ENCODE measurements at regions not wholly inside any gene's neighbourhood (a gene's known extent, or its start where the extent isn't known, plus 50 kb on each side); places are given as distances from the start of the nearest gene placed in this dataset.

DNA sequence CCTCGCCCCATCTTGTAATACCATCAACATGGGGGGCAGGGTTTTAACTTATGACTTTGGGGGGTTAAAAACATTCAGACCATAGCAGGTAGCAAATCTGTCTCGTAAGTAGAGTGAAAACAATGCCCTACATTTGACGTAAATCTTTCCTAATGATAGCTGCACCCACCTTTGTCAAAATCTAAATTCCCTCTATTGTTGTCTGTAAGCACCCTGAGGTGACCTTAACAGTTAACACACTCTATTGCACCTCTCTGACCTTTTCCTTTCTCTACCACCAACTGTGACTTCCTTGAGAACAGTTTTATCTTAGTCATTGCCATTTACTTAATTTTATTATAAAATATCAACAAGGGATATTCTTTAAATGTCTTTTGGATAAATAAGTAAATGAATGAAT, 1024.9 kb upstream of the CNTN5 start:
- CTCF ChIA-PET = no interaction called here
- no peak overlapping the region for H3K4me3 ChIP-seq (ENCODE audit: low read depth, low read length)
- POLR2A ChIA-PET = no interaction called here
- TF ChIP-seq, protein P1, sequence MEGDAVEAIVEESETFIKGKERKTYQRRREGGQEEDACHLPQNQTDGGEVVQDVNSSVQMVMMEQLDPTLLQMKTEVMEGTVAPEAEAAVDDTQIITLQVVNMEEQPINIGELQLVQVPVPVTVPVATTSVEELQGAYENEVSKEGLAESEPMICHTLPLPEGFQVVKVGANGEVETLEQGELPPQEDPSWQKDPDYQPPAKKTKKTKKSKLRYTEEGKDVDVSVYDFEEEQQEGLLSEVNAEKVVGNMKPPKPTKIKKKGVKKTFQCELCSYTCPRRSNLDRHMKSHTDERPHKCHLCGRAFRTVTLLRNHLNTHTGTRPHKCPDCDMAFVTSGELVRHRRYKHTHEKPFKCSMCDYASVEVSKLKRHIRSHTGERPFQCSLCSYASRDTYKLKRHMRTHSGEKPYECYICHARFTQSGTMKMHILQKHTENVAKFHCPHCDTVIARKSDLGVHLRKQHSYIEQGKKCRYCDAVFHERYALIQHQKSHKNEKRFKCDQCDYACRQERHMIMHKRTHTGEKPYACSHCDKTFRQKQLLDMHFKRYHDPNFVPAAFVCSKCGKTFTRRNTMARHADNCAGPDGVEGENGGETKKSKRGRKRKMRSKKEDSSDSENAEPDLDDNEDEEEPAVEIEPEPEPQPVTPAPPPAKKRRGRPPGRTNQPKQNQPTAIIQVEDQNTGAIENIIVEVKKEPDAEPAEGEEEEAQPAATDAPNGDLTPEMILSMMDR (IDR thresholded peaks at IDR 0.05; ENCODE audit: insufficient read depth, low read length, missing control alignments) = no peak
- DNase-seq (ENCODE audit: low read depth, low spot score) = no peak

GRCh38 chr11:97996762-97997161, 1024.0 kb upstream of the CNTN5 start:
- H3K4me3 ChIP-seq (ENCODE audit: low read depth, low read length) = no peak overlapping the region
- ChIA-PET CTCF (no interaction called here), POLR2A (no interaction called here)
- TF ChIP-seq, protein P1 (IDR thresholded peaks at IDR 0.05; ENCODE audit: insufficient read depth, low read length, missing control alignments) = no peak
- DNase-seq (ENCODE audit: low read depth, low spot score) = no peak

DNA sequence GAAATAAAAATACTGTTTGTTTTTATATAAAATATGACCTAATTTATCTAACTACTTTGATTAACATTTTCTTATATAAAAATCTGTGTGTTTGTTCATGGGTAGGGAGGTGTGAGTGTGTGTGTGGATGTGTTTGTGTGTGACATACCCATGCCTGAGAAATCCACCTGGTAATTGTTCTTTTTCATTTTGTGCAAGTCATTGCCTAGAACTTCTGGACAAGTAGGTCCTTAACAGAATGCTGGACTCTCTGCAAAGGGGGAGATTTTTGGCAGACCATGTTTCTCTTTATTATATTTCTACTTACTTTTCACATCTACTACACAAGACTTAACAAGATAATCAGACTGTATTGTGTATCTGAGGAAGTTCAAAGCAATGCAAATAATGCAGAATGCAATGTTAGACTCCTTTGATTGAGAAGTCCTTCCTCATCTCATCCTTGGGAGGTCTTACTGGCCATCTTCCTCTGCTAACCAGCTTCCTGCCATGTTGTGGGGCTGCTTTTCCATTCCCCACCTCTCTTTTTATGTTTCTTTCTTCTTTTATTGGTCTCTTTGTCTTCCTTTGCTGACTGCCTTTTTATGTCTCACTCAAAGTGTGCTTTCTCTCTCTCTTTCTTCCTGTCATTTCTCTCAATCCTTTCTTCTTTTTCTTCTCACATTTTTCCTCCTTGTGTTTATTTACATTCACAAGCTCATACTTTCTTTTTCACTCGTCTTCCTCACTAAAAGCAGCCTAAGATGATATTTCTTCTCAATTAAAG, 1017.0 kb upstream of the CNTN5 start:
- TF ChIP-seq, protein P1 (IDR thresholded peaks at IDR 0.05; ENCODE audit: insufficient read depth, low read length, missing control alignments) = no peak
- ChIA-PET CTCF (no interaction called here), POLR2A (no interaction called here)
- no peak overlapping the region for H3K4me3 ChIP-seq (ENCODE audit: low read depth, low read length)
- DNase-seq (ENCODE audit: low read depth, low spot score) = no peak

- ChIA-PET CTCF (no interaction called here), POLR2A (no interaction called here)
- TF ChIP-seq, protein P1 (IDR thresholded peaks at IDR 0.05; ENCODE audit: insufficient read depth, low read length, missing control alignments) = no peak
- H3K4me3 ChIP-seq (ENCODE audit: low read depth, low read length) = no peak overlapping the region
- DNase-seq (ENCODE audit: low read depth, low spot score) = no peak
These were observed 1013.7 kb upstream of the CNTN5 start for GRCh38 chr11:98007072-98007471.

GRCh38 chr11:98027652-98028051, 993.1 kb upstream of the CNTN5 start:
- TF ChIP-seq, protein P1 (IDR thresholded peaks at IDR 0.05; ENCODE audit: insufficient read depth, low read length, missing control alignments) = no peak
- no peak overlapping the region for H3K4me3 ChIP-seq (ENCODE audit: low read depth, low read length)
- ChIA-PET POLR2A (no interaction called here), CTCF (no interaction called here)
- no peak for DNase-seq (ENCODE audit: low read depth, low spot score)

DNA sequence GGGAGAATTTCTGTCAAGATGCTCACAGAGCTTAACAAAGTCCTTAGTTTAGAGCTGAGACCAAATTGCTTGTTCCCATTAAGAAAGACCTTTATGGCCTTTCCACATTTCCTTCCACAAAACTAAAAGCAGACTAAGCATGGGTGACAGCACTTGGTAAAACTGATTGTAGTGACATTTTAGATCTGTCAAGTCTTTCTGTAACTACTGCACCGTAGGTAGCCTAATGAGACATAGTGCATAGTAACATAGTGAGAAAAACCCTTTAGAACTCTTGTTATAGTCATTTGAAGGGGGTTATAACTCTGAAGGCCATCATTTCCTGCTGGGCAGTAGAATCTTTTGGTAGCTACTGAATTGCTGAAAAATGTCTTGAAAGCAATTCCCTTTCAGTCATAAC, 990.9 kb upstream of the CNTN5 start:
- ChIA-PET CTCF (no interaction called here), POLR2A (no interaction called here)
- no peak for DNase-seq (ENCODE audit: low read depth, low spot score)
- H3K4me3 ChIP-seq (ENCODE audit: low read depth, low read length) = no peak overlapping the region
- TF ChIP-seq, protein P1 (IDR thresholded peaks at IDR 0.05; ENCODE audit: insufficient read depth, low read length, missing control alignments) = no peak
